ENCODE measurements at regions not wholly inside any gene's neighbourhood (a gene's known extent, or its start where the extent isn't known, plus 50 kb on each side); places are given as distances from the start of the nearest gene placed in this dataset.

- TF ChIP-seq CTCF (IDR thresholded peaks at IDR 0.05) (no peak), POLR2AphosphoS5 (IDR thresholded peaks at IDR 0.05) (no peak)
Measured at GRCh38 chr9:18074041-18074440, 399.9 kb upstream of the ADAMTSL1 start.
